MM.1S (cell line): ENCODE measurements at regions not wholly inside any gene's neighbourhood (a gene's known extent, or its start where the extent isn't known, plus 50 kb on each side); places are given as distances from the start of the nearest gene placed in this dataset.

ENCODE experiments used
- CTCF ChIP-seq: fragments of 300-600 bp; sonication (generic); IDR thresholded peaks from 2 replicates; pipeline ENCODE4 v1.5.1; 2016; ENCODE audit warnings: antibody characterized with exemption, low read length, mixed read lengths
- EZH2phosphoT487 ChIP-seq: fragments of 300-600 bp; sonication (generic); IDR thresholded peaks from 2 replicates; pipeline ENCODE4 v1.6.1; 2018; ENCODE audit warnings: antibody characterized with exemption, low read length

- TF ChIP-seq CTCF (no peak), EZH2phosphoT487 (no peak)
These were observed 104.5 kb upstream of the CIBAR2 start for GRCh38 chr16:85216522-85217375.
